NCI-H146 treated with DMSO at 0.1 percent for 48 hours (cell line): ENCODE measurements at regions not wholly inside any gene's neighbourhood (a gene's known extent, or its start where the extent isn't known, plus 50 kb on each side); places are given as distances from the start of the nearest gene placed in this dataset.

Experiments
- DNase-seq: peaks from one replicate; lab custom pipeline; 2025; ENCODE audit not compliant: unreplicated experiment; lab: John Stamatoyannopoulos, UW

DNA sequence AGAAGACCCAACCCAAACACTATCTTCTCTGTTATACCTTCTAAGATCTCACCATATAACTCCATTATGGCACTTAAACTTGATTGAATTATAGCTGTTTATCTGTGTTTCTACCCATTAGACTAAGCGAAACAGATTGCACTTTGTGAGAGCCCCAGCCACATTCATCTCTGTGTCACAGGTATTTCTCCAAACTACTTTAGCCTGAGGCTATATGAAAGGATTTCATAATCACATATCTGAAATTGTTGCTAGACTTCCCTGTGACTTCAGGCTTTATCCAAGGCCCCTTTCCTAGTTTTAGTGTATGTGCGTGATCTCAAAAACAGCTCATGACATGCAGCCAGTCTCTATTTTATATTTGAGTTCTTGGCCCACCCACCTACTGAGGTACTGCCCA, 745.0 kb upstream of the ACVR2A start:
- DNase-seq, result no peak

DNA sequence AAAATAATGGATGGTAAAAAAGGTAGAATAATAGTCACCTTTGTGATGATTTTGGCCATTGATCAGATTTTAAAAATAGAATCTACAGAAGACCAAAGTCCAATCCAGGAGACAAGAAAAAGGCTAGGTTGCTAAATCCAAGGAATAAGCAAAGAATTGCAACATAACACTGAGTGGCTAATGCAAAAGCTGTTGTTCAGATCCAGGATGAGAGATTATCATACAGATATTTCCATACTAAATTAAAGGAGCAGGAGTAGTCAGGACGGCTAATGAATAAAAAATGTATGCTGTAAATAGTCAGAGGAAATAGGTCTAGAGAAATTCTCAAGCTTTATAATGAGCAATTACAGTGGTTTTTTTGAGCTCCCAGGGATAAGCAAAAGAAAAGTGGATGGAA, 745.9 kb upstream of the ACVR2A start:
- DNase-seq, result no peak

DNA sequence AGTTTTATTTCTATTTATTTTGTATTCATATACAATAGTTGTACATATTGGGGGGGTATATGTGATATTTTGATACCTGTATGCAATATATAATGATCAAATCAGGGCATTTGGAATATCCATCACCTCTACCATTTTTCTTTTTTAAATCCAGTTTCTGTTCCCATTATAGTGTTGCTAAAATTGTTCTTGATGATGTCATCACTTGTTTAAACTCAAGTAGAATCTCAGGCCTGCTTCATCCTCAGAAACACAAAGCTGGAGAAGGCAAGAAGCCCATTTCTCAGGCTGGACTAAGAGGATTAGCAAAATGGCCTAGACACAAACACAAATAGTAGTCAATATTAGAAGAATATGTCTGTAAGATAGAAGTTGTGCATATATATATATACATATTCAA, 747.1 kb upstream of the ACVR2A start:
- DNase-seq, result no peak

DNA sequence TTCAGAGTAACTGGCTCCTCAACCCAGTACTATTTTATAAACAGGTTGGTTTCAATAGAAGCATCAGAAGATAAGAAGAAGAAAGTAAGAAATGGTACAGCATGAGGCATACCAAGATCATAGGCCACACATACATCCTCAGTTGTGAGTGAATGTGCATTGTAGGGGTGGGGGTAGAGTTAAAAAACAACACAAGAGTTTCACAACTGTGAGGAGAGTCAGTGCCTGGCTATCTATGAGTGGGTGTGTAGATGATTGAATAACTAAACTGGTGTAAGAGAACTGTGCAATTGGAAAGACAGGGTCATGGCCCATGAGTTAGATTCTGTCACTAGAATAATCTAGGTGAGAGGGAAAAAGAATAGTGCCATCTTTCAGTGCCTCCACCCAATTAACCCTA, 748.2 kb upstream of the ACVR2A start:
- DNase-seq, result no peak

DNA sequence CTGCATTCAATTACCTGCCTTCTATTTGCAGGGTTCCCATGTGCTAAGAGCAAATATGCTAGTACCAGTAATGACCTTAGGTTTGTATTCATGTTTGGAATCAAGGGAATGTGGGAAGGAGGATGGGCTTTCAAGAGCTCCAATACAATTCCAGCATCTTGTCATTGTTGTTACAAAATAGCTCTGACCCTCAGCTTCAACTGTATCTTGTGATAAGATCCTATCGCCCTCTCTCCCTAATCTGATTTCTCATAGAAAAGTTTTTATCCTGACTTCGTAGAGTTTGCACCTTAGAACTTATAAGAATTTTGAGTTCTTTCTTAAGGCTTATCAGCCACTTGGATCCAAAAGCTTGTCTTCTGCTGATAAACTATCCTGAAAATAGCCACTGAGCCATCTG, 749.5 kb upstream of the ACVR2A start:
- DNase-seq, result no peak

DNA sequence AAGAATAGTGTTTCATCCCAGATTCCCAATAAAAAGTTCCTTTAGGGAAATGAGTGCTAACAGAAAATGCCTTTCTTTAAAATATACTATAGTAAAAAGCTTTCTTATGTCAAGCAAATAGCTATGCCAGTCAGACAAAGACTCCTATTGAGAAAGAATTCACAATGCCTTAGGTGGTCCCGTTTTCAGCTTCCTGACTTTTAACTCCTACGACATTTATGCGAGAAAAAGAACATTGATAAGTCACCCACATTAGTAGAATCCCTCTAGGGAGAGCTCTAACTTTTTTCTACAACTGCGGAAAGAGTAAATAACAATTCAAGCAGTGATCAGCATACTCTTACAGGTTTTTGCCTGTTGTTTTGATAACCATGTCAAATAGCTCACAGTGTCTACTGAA, 750.8 kb upstream of the ACVR2A start:
- no peak for DNase-seq

DNA sequence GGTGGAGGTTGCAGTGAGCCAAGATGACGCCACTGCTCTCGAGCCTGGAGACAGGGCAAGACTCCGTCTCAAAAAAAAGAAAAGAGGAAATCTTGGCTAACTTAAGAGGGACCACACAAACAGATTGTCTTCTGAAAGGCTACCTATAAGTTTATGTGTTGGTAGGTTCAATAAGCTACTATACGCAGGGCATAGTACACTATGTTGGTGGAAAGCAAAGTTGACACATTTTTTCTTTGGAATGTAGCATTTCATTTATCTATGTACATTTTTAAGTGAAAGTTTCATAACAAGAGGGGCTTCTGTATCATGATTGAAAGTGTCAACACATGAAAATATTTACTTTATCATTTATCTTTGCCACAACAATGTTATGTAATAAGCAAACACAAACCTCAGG, 752.6 kb upstream of the ACVR2A start:
- DNase-seq, result no peak

DNA sequence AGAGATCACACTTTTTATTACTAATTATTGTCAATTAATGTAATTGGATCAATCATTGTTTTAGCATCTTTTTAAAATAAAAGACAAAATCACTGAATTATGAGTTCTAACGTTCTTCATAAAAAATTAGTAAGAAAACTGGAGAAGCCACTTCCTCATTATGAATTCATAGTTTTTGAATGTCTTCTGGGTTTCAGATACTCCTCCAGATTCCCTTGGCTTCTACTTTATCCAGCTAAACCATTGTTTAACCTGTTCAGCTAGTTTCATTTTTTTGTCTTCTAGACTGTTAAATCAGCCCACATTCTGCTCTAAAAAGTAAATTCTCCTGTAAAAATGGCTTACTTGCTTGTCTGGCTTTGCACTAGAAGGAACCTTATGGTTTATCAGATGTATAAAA, 753.4 kb upstream of the ACVR2A start:
- DNase-seq, result no peak

DNA sequence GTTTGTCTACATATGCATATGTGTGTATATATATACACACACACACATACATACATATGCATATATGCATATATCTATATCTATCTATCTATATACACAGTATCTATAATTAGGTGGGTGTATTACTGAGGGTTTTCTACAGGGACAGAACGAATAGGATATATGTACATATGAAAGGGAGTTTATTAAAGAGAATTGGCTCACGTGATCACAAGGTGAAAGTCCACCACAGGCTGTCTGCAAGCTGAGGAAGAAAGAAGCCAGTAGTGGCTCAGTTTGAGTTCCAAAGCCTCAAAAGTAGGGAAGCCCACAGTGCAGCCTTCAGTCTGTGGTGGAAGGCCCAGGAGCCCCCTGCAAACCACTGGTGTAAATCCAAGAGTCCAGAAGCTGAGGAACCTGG, 756.0 kb upstream of the ACVR2A start:
- DNase-seq, result no peak

DNA sequence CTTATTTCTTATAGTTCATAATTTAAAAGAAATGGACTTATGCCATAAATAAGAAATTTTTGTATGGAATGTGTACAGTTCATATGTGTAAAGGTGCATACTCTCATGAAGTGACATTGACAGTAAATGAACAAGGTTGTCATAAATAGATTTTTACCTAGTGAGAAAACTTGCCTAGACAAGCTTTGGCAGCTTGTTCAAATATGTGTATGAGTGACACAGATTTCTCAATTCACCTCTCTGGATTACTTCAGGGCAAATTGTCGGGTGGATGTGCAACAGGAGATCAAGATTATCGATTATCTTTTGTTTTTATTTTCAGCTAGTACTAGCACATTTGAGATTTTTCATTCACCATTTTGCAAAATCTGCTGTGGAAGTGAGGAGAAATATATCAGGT, 758.1 kb upstream of the ACVR2A start:
- no peak for DNase-seq

DNA sequence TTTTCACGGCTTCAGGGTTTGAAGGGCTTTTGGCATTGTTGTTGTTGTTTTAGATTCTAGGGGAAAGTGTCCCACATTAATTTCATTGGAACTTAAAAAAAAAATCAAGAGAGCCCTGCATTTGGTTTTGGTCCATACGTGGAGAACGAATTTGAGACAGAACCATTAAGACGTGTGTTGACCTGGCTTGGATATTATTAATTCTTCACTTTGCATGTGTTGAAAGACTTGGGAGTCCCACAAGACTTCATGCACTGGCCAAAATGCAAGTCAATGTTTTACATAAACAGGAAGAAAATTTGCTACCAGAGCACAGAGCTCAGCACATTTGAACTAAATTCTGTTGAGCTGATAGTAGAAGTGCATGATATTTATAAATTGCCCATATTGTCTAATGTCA, 761.2 kb upstream of the ACVR2A start:
- DNase-seq, result no peak

DNA sequence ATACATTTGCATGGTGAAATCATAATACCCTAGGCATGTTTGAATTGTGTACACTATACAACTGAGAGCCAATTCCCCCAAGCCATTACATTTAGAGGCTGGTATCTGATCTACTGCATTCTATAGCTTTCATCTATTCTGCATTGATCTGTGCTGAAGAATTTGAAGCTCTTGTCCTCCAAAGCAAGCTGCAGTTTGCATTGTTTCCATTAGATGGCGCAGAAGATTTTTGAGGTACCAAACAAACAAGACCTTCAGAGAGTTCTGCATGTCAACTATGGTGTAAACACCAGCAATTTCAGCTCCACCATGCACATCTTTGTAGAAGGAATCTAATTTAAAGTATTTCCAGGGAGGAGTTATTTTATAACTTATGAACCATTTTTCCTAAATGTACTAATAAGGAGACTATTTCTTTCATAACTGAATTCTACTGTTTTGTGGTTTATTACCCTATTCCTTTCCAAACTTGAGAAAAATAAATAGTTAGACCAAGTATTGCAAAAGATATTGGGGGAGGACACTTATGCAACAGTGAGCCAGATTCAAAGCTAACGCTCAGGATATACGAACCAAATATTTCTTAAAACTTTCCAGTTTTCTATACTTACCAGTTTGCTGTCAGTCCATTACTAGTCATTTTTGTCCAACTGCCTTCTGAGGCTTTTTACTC, 761.8 kb upstream of the ACVR2A start:
- peak; percentile 38 for DNase-seq

DNA sequence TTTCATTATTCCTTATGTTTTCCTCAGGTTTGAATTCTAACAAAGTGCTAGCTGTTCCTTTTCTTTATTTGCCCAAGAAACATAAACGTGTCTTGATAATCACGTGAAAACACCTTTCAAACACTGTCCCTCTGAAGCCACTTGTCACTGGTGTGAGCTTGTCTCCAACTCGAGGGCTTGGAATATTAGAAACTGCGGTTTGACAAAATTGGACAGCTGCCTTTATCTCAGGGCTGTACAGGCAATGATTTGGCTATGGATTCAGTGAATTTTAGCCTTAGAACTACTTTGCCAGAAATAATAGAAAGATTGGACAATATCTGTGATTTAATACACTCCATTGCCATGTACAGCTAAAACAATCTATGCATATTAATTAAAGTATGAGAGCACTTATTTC, 763.0 kb upstream of the ACVR2A start:
- no peak for DNase-seq

DNA sequence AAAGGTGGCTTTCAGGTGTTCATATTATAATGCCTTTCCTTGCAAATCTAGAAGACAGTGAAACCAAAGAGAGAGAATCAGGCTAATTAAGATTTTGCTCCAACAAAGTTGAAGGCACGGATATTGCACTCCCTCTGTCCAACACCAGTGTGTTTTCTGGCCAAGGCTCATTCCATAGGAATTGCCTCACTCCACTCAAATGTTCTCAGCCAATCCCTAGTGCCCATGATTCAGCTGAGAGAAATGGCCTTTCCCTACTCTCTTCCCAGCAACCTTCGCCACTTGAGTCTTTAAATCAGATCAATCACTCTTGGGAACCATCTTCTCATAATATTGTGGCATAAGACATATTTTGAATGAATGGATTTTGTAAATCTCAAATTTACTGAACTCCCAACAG, 768.2 kb upstream of the ACVR2A start:
- DNase-seq, result no peak

DNA sequence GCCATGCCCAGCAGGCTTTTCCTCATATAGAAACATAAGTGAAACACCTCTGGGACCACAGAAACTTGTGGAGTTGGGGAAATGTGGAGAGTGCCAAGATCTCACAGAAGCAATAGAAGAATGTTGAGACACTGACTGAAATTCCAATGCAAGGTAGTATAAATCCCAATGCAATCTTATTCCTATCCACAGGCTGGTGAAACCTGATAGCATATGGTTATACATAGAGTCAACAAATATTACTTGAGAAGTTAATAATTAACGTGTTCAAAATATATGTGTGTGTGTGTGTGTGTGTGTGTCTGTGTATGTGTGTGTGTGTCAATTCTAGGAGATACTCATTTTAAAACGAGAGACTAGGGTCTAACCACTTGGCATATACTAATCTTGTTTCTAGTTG, 776.8 kb upstream of the ACVR2A start:
- no peak for DNase-seq

DNA sequence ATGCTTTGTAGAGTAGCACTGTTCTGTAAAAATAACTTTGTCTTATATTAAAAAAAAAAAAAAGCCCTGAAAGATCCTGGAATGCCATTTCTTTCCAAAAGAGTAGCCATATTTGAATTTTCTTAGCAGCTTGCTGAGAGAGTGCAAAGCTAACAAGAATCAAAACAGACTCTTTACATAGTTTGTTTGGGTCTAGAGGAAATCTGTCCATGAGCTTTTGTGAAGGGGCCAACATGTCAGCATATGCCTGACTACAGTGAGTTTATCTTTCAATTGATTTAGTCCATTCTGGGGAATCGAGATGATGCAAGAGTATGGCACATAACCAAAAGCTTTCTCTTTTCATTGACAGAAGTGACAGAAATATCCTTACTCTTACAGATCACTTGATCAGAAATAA, 777.7 kb upstream of the ACVR2A start:
- no peak for DNase-seq

DNA sequence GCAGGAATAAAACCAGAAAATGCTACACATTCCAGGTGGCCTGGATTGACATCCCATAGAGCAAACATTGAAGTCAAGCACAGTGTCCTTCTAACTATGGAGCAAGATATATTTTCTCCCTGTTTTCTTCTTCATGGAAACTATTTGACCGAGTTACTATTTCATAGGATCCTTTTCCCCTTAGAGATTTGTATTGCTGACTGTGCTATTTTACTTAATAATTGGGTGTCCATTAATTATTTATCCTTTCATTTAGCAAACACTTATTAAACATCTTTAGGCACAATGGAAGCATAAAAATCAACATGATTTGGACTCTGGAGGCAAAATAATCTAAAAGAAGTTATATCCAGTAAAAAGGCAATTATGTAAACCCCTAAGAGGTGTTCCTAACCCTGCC, 782.8 kb upstream of the ACVR2A start:
- DNase-seq, result no peak

DNA sequence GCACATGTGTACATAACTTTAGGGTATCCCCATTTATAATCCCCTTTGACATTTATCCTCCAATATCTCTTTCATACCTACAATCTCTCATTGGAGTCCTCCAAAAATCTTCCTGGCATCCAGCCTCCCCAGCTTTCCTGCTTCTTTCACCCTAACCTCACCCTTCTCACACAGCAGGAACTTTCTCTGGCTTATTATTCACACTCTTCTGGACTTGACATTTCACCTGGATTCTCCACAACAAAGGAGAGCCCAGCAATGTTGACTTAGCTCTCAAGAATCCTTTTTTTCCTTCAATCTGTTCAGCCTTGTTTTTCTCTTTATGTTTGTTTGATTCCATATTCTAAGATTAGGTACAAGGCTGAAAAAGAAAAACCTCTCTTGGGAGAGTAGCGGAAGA, 783.6 kb upstream of the ACVR2A start:
- no peak for DNase-seq

DNA sequence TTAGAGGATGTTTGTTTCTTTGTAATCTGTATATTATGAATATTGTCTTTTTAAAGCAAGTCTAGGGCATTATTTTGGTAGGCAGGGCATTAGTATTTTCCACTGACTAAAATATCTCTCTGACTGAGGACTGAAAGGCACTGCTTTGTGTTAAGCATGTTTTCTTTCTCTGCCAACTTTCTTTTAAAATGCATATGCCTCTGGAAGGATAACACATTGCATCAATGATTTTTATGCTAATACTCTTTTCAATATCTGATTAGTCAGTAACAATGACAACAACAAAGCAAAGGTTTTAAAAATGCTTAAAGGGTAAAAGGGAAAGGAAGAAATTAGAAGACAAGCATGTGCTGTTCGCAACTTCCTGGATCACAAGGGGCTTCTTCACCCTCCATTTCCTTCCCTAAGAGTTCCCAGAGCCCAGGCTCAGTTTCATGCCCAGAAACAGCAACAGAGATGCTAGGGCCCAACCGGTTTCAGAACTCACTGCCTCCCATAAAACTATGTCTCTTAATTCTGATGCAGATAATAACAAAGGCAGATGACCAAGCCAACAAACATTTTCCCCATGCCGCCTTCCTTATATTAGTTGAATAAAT, 786.8 kb upstream of the ACVR2A start:
- no peak for DNase-seq

DNA sequence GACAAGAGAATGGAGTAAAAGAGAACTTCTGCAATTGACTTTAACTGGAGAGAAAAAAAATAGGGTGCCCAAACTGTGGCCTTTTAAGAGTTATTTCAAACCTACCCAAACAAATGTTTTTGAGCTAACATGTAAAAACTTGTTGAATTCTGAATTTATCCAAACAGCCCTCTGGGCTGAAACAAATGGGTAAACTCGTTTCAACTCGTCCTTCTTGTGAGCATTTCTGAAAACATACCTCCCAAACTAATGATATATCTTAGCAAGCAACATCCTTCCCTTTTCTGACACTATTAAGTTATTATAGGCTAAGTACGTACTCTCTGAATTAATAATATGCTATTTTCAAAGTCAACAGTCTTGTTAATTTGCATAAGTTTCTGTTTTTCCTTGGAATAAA, 793.0 kb upstream of the ACVR2A start:
- DNase-seq, result no peak

DNA sequence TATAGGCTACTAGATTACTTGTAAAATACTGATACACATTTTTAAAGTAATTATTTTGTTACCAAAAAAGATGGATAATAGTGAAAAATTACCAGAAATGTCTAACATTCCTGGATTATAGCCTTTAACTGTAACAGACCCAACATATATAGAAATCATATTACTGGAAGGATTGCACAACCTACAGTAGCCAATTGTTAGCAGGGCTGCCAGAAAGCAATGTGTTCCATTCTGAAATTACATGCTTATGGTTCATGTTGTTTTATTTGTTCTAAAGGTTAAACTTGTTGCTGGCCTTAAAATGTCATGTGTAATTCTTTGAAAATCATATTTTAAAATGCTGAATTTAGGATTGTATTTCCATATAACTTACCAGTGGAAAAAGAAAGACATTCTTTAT, 793.6 kb upstream of the ACVR2A start:
- DNase-seq, result no peak

DNA sequence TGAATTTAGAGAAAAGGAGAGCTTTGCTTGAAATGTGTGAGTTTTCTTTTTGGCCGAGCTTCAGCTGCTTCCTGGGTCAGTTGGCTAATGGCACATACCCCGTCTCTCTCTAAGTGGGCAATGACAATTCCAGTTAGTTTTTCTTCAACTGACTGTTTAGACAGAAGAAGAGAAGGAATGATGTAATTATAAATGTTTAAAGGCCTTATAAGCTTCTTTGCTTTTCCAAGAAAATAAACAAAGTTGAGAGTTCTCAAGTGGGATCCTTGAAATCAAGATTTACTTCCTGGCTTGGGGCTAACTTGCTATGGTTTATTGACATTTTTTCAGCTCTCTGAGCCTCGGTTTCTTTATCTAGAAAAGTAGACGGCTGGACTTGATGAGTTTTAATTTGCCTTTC, 794.9 kb upstream of the ACVR2A start:
- DNase-seq, result no peak

DNA sequence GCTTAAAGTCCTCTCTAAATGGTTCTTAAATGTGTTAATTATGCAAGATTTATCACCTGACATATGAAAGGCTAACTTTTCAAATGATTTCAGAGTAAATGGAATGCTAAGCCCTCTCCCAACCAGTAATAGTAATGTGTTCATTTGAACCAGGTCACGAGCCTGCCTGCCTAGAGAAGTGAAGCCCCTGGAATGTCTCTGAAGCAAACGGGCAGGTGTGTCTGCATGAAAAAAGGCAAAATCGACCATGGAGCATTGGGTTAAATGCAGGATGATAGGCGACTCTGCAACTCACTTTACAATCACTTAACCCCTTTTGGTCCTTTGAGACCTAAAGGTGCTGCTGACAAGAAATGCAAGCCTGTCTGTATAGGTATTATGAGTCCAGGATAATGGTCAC, 798.4 kb upstream of the ACVR2A start:
- DNase-seq, result no peak
